ENCODE measurements at regions not wholly inside any gene's neighbourhood (a gene's known extent, or its start where the extent isn't known, plus 50 kb on each side); places are given as distances from the start of the nearest gene placed in this dataset.

DNA sequence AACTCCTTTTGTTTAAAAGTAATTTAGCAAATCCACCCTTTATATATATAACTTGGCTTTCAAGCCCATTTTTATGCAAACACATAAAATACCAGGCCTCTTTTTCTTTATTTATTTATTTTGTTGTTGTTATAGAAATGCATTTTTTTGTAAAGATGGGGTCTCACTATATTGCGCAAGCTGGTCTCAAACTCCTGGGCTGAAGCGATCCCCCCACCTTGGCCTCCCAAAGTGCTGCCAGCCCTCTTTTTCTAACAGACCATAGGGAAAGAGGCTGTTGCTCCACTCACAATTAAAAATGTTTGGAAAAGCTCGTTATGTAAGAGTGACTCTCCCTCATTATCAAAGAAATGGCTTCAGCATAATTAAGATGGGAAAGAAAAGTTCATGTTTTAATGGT, 440.9 kb downstream of the HACE1 start:
- DNase-seq (ENCODE audit: low spot score), result no peak

DNA sequence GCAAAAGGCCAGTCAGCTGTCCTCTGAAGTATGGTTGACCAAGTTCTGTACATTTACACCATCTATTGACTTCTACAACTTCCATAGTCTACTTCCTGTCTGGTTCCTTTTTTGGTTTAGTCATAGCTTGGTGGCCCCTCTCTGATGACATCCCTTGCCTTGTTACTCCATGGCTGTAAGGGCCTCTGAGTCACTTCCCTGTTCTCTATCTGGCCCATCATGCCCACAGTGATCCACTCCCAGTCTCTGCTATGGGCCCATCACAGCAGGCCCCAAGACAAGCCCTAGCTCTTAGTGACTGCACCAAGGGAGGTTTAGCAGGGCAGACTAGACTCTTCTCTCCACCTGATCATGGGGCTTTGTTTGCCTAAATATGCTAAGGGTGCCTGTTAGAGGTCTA, 441.6 kb downstream of the HACE1 start:
- no peak for DNase-seq (ENCODE audit: low spot score)

DNA sequence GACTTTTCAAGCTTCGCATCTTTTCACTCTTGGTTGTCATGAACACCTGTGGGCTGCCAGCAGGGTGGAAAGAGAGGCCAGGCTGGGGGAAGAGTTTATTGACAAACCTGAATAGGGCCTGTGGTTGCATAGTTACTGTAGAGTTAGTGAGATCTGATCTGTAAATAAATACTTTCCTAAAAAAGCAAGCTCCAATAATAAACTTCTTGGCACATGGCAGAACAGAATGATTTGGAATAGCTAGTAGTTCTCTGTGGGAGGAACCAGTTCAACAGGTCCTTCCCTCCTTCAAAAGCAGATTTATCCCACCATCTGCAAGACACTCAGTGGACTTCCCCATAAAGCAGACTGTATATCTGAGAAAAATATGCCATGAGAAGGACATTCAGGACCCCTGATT, 445.0 kb downstream of the HACE1 start:
- DNase-seq (ENCODE audit: low spot score), result no peak

DNA sequence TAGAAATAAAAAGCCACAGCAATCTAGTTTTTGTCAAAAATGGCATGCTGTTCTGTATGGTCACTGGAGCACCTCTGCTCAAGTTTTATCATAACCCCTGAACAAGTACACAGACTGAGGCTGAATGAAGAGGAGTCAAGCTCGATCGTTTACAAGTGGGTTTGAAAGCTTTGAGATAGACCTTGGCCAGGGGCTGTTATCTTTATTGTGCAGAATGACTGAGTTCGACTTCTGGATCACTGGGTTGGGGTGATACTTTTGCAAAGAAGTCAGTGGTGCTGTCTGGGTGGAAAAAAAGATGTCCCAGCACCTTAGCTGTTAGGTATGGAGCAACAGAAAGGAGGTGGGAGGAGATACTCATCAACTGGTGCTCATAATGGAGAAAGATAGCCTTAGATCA, 446.0 kb downstream of the HACE1 start:
- DNase-seq (ENCODE audit: low spot score), result no peak

- no peak for DNase-seq (ENCODE audit: low spot score)
Observed at GRCh38 chr6:104411302-104411701, 448.4 kb downstream of the HACE1 start.

GRCh38 chr6:104409913-104410312, 449.8 kb downstream of the HACE1 start:
- DNase-seq (ENCODE audit: low spot score), result no peak

- no peak for DNase-seq (ENCODE audit: low spot score)
Observed at GRCh38 chr6:104407957-104408356, 451.8 kb downstream of the HACE1 start.

DNA sequence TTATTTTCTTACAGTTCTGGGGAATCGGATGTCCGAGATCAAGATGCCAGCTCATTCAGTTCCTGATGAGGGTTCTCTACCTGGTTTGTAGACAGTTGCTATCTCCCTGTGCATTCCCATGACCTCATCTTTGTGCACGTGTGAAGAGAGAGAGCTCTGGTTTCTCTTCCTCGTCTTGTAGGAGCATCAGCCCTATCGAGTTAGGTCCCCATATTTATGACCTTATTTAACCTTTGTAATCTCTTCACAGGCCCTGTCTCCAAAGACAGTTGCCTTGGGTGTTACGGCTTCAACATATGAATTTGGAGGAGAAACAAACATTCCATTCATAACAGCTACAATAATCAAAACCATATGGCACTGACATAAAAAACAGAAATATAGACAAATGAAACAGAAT, 455.3 kb downstream of the HACE1 start:
- no peak for DNase-seq (ENCODE audit: low spot score)

DNA sequence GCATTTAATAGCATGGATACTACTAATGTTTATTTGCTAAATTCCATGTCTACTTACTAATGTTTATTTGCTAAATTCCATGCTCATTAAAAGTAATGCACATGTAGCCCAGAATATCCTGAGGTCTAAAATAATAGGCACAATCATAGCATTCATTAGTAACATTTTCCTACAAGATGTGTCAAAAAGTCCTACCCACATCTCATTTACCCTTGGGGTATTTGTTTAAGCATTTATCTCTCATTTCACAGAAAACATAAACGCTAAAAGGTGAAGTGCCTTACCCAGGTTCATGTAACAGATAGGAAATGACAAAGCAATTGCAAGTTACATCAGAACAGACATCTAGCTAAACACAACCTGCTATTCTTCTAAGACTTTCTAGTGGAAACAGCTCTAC, 457.1 kb downstream of the HACE1 start:
- no peak for DNase-seq (ENCODE audit: low spot score)

DNA sequence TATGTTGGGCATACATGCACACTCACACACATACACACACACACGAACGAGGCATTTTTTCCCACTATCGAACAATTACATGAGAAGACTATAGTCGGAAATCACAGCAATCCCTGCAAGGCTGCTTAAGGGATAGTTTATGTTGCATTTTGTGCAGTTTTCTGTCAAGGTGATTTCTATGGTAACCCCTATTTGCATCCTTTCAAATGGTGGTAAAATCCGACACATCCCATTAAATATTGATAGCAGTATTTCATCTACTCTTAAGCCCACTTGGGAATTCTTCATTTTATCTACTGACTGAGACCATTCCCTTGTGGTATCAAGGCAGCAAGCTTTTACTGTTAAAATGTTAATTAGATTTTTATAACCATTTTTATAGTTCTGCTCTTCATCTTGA, 457.8 kb downstream of the HACE1 start:
- no peak for DNase-seq (ENCODE audit: low spot score)

GRCh38 chr6:104400844-104401243, 458.9 kb downstream of the HACE1 start:
- no peak for DNase-seq (ENCODE audit: low spot score)

DNA sequence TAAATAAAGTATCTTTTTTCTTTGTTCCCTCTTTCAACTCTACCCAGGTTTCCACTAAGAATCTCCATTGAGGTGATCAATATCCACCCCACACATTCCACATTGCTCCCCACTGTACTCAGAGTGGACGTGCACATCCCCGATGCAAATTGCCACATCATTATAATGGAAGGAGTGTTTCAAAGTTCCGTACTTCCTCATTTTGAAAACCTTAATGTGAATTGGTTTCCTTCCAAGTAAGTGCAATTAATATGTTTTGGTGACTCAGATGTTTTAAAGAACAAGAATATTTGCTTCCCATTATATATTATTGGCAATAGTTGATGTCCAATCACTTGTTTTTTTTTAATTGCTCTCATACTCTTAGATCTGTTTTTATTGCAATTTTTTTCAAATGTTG, 463.6 kb downstream of the HACE1 start:
- no peak for DNase-seq (ENCODE audit: low spot score)

- DNase-seq (ENCODE audit: low spot score), result no peak
Observed at GRCh38 chr6:104381907-104382306, 477.8 kb downstream of the HACE1 start.

DNA sequence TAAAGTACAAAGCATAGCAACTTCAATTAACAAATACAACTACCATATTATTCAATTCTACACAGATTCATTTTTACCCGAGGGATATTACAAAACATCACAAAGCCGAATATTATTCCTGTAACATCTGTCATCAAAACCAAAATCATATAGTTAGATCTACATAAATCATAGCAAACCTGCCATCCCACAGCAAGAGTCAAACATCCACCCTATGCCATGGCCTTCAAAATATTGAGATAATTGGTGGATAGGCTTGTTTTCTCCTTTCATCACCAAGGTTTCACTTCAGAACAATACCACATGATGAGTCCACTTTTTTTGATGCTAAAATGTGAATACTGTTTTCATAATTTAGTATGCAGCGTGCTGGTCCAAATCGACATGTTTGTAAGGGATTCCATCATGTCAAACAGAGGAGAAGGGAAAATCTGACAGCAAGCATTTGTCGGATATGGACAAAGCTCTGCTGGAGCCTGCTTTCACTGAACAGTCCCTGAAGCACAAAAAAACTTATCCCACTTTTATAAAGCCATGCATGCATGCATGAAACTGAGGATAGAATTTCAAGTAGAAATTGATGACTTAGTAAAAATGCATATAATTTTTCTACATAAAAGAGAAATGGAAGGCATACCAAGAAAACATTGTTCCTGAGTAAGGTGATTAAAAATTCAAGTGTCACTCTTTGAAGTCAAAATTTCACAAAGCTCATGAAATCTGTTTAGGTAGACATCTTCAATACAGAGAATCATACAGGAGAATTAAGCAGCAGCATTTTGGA, 494.1 kb downstream of the HACE1 start:
- no peak for DNase-seq (ENCODE audit: low spot score)

GRCh38 chr6:104357928-104358327, 501.8 kb downstream of the HACE1 start:
- no peak for DNase-seq (ENCODE audit: low spot score)

- DNase-seq (ENCODE audit: low spot score), result no peak
Observed at GRCh38 chr6:104356197-104356596, 503.5 kb downstream of the HACE1 start.

DNA sequence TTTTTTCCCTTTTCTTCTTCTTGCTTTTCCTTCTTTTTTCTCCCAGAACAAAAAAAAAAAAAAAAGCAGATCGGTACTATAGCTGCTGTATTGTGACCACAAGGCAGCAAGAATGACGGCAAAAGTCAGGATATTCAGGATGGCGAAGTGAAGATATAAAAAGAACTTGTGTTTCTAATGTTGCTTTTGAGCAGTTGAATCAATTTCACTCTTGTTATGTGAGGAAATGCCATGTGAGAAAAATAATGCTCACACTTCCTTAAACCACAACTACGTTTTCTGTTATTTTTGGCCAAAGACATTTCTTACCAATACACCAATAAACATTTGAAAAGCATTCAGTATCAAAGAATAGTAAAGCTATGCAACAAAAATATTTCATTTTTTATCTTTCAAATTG, 510.5 kb downstream of the HACE1 start:
- no peak for DNase-seq (ENCODE audit: low spot score)

DNA sequence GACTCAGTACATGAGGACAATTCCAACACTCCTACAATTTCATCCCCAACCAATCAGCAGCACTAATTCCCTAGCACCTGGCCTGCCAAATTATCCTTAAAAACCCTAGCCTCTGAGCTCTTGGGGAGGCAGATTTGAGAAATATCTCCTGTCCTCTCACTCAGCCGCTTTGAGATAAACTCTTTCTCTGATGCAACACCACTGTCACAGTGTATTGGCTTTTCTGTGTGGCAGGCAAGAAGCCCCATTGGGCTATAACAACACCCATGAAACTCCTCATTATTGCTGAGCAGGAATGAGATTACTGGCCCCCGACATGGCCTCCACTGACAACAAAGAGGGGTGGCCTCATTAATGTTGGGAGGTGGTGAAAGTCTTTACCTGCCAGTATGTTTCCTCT, 515.5 kb downstream of the HACE1 start:
- no peak for DNase-seq (ENCODE audit: low spot score)

DNA sequence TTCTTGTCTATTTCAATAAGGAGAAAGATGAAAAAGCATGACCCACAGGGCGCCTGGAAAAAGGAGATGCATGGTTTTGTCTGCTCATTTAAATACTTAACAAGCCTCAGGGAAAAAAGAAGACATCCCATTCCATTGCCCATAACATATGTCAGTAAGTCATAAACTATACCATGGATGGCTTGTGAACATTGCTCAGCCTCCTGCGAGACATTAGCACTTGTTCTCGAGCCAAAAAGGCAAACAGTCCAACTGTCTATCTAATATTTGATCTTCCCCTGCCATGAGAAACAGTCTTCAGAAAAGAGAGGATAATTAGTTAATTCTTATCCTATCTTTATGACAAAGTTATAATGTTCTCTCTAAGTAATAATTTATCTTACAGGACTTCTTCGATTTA, 527.4 kb downstream of the HACE1 start:
- no peak for DNase-seq (ENCODE audit: low spot score)

- peak; percentile 3 for DNase-seq (ENCODE audit: low spot score)
Observed at GRCh38 chr6:104326173-104327001, 533.3 kb downstream of the HACE1 start.

DNA sequence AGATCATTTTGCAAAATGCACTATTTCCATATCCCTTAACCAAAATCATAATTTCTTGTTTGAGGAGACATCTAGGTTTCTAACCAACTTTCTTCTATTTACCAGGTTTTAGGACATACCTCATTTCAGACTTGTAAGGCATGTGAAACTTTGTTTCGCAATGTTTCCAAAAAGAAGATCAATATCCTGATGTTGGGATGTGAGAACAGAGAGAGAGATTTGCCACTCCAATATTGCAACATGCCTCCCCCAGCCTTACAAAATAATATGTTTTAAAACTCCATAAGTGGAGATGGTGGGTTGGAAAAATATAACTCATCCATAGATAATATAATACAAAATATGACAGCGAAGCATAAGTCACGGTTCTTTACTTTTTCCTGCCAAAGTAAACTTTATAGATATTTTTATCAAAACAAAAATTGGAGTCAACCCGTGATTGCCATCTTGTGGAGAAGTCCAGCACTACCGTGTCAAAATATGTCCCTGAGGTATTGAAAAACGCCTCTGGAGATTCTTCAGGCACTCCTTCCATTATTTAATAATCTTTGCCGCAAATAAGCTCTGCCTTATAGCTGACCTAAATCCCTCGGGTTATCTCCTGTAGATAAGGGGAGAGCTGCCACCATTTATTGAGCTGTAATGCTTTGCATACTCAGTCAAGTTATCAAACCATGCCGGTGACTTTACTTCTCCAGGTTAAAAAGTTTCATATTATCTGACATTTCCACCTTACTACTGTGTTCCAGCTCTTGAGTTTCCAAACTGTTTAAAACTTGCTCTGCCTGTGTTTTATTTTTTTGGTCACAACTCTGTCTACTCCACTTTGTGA, 534.2 kb downstream of the HACE1 start:
- peak; percentile 17 for DNase-seq (ENCODE audit: low spot score)

GRCh38 chr6:104324301-104324700, 535.4 kb downstream of the HACE1 start:
- DNase-seq (ENCODE audit: low spot score), result no peak

- no peak for DNase-seq (ENCODE audit: low spot score)
Observed at GRCh38 chr6:104322841-104323240, 536.9 kb downstream of the HACE1 start.

All from activated CD4-positive, alpha-beta T cell treated with anti-CD3 and anti-CD28 coated beads, Interleukin-2, Interleukin-4, amounts not matched to agents 100 ng/mL and 50 ng/mL, durations not matched to agents 16 hours and 8 hours (primary cell).